Brain pericyte (primary cell): ENCODE measurements at regions not wholly inside any gene's neighbourhood (a gene's known extent, or its start where the extent isn't known, plus 50 kb on each side); places are given as distances from the start of the nearest gene placed in this dataset.

Experiments
- DNase-seq: peaks from one replicate; pipeline ENCODE4 v3.0.0-alpha.2; 2012; ENCODE audit warnings: low read depth, low spot score

DNA sequence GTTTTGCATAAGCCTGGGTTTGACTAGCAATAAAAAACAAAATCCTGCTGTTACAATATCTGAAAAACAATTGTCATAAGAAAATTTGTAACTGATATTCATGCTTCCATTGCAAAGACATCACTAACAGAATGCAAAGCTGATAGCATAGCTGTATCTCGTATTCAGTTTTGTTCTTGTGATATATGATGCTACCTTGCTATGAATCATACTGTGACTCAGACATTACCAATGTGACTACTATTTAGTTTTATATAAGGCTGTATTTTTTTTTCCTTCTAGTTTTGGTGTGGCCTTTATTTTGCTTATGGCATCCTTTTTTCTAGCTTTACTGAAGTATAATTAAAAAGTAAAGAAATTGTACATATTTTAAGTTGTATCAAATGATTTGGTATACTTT is 1381.8 kb downstream of the MRPL39 start:
- no peak for DNase-seq

DNA sequence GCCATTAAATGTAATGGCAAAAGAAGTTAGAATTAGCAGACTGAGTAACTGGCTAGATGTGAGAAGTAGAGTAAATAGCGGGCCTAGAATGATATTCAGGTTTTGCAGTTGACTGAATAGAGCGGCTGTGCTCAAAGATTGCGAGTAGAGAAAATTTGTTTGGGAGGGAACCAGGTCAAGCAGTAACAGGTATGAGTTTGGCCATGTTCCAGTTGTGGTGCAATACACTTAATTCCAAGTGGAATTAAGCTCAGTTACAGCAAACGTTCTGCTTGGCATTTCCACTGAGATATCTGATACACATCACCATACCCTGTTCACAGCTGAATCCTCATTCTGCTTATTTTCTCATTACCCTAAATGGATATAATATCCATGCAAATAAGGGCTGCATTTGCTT is 1382.9 kb downstream of the MRPL39 start:
- DNase-seq = no peak

DNA sequence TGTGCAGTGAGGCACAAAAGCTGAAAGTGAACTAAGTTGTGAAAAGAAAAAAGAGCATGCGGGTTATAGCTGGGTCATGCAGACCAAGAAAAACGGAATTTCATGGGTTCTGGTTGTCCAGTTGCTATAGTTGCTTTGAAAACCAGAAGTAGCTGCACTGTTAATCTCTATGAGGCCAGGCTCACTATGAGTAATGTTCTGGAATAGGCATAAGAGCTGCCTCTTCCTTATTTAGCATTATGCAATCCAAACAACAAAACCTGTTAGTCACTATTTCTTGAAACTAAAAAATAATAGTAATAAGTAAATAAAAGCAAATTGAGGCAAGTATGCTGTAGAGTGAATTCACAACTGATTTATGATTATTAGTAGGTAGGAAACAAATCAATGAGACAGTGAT is 1383.7 kb downstream of the MRPL39 start:
- DNase-seq = no peak

DNA sequence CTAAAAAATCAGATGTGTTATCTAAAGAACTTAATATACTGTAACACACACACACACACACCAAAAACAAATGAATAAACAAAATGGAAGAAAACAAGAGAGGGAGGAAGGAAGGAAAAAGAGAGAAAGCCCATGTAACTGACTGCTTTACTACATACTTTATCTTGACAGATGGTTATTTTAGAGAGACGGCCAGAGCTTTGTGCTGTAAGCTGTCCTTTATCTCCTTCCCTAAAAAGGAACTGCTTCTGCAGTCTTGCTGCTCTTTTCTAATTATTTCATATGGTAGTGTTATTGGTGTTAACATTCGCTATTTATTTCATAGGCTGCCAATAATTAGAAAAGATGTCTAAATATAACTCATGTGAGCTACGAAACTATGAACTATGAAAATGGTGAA is 1384.6 kb downstream of the MRPL39 start:
- DNase-seq = no peak

DNA sequence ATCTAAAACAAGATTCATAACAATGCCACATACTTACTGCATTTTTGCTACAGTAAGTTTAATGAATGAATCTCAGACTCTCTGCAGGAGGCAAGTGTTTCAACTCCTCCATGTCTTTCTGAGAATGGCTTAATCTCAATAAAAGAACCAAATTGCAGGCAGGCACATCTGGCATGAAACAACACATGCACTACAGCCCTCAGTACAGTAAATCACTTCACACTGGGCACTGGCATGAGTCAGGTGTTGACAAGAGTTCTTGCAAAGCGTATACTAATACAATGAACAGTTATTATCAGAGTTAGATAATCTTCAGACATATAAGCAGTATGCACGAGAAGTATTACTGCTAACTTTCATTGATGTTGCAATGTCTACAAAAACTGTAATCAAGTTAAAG is 1386.8 kb downstream of the MRPL39 start:
- no peak for DNase-seq

DNA sequence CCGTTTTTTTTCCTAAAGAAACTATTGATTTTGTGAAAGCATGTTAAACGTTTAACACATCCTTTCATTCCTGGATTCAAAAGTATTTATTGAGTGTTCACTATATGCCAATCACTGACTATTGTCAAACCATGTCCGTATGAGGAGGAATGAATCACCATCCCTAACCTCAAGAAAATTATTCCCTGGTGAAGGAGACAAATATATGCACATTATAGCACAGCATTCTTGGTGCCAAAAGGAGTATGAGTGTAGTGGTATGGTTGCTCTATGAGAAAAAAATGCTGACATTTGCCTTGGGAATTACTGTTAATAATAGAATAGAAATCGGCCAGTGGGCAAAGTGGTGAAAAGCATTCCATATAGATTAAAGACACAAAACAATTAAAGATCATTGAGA is 1390.1 kb downstream of the MRPL39 start:
- no peak for DNase-seq

DNA sequence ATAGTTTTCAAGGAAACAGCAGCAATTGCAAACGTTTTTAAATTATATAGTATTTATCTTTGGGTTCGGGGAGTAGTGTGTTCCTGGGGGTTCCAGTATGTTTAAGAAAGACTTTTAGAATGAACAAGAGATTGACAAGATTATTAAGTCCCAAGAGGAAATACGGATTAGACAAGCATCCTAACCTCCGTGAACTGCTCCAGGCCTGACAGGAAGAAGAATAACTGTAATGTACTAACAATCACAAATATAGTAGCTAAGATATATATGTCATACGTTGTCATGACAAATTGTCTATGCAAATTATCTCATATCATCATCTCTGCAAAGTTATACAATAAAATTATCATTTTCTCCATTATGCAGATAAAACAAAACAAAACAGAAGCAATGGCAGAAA is 1397.2 kb downstream of the MRPL39 start:
- no peak for DNase-seq

DNA sequence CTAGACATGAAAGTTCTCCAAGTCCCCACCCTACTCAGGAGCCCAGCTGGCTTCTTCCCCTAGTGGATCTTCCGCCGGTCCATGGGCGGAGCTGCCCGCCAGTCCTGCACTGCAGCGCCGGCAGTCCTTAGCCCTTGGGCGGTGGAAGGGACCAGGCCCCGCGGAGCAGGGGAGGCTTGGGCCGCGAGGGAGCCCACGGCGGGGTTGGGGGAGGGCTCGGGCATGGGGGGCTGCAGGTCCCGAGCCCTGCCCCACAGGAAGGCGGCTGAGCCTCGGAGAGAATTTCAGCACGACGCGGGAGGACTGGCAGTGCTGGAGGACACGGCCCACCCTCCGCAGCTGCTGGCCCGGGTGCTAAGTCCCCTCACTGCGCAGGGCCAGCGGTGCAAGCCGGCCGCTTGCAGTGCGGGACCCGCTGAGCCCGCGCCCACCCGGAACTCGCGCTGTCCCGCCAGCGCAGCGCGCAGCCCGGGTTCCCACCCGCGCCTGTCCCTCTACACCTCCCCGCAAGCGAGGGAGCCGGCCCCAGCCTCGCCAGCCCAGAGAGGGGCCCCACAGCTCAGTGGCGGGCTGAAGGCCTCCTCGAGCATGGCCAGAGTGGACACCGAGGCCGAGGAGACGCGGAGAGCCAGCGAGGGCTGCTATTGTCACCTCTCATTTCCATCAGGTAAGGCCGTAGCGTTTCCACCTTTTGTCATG is 1398.6 kb downstream of the MRPL39 start:
- no peak for DNase-seq

DNA sequence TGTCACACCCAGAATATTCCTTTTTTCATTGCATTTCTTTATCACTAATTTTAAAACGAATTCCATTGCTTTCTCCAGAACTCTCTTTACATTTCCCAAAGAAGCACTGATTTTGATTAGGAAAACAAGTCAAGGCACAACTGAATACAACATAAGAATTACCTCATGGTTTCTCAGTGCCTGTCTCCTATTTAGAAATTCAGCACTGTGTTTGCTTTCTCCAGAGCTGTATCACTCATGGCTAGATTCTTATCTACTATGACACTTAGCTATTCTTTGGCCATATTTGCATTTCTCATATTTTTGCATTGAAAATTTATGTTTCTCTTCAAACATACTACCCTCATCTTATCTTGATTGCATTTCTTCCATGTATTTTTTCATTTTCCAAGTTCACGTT is 1402.0 kb downstream of the MRPL39 start:
- DNase-seq = no peak

DNA sequence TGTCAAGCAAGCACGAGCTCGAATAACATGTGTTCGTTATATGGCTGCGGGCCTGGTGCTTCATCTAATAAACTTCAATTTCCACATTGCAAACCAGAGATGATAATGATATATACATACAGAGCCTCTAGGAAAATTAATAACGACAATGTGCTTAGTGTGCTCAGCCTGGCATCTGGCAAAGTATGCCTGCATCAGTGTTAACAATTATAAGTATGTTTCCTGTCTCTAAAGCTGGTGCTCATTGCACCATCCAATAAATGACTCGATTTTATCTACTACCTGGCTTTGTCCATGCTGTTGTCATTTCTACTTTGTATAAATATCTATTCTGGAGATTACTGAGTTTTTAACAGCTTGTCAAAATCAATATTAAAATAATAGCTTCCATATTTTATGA is 1402.6 kb downstream of the MRPL39 start:
- no peak for DNase-seq

DNA sequence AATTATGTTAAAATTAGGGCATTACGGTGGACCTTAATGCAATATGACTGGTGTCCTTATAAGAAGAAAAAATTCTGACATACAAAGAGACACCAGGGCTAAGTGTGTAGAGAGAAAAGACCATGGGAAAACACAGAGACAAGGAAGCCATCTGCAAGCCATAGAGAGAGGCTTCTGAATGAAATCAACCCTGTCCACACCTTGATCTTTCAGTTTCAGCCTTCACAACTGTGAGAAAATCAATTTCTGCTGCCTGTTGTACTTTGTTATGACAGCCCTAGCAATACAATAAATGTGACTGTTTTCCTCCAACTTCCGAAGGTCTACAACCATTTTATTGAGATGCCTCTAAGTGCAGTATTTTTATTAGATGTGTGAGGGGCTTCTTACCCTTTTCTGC is 1407.2 kb downstream of the MRPL39 start:
- DNase-seq = no peak

DNA sequence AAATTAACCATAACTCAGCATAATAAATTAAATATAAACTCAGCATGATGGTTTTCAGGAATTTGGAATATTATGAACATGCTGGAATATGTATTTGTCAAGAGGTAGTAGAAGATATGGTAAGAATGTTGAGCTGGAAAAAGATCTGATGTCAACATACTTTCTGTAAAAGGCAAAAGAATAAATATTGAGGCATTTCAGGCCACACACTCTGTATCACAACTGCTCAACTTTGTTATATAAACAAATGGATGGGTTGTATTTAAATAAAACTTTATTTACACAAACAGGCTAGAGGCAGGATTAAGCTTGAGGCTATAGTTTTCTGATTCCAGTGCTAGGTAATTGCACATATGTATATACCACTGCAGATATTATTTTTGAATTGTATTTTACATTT is 1409.4 kb downstream of the MRPL39 start:
- DNase-seq = no peak

DNA sequence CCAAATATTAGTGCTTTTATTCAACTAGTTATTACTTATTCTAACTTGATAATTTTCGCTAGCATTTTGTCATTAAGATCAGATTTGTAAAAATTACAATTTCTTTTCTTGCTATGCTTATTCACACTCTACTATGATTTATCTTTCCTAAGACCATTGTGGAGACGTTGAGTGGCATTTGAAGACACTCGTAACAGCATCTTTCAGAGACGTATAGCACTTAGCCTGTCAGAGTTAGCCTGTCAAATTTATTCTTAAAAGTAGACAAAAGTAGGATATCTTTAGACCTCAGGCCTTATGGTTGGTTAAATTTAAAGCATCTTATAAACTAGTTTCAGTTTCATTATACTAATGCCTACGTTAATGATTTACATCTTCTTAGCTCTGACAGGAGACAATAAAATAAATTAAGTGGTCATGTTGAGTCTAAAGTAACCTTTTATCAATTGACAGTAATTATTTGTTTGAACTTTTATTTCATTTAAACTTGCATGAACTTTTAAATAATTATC is 1410.1 kb downstream of the MRPL39 start:
- no peak for DNase-seq

DNA sequence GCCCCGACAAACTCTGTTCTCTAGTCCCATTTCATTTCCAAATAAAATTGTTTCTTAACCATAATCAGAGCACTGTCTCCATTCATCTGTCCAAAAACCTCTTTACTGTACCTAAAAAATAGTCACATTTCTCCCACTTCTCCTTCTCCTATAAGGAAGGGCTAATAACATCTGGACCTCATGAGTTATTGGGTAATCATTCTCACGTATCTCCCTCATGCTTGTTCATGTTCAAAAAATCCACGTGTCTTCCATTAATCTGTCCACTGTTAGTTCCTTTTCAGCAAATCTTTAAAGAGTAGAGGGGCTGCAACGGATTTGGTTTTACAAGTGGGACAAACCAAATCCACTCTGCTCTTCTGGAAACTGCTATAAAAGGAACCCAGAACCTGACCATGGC is 1418.8 kb downstream of the MRPL39 start:
- DNase-seq = no peak

DNA sequence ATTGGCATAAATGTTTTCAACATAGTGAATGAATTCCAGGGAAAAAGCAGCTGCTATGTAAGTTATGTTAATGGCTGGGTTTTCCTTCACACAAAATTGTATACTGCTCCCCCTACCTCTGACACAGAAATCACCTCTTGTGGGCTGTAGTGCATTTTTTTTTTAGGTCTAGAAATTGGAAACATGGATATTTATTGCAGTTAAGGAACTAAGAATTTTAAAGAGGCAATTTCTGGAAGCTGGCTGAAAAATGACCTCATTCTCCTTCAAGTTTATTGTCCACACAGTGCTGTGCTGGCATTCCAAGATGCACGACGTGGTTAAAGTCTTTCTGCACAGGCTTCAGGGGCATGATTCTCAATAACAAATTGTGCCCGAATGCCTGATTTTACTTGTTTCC is 1424.2 kb downstream of the MRPL39 start:
- DNase-seq = no peak

DNA sequence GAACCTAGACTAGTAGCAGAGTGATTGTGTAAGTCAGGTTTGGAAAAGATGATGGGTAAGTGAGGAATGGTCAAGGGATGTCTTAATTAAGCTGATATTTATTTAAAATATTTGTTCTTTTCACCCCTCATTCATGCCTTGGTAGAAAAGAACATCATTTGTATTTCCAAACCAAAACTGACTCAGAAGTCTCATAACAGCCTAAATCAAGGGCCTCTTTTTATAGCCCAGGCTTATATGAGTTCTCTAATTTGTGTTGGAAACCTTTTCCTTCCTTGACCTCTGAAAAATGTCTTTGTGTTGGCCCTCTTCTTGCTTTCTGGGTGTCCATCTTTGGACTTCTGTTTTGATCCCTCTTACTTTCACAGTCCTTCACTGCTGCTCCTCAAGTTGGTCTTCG is 1428.2 kb downstream of the MRPL39 start:
- no peak for DNase-seq

DNA sequence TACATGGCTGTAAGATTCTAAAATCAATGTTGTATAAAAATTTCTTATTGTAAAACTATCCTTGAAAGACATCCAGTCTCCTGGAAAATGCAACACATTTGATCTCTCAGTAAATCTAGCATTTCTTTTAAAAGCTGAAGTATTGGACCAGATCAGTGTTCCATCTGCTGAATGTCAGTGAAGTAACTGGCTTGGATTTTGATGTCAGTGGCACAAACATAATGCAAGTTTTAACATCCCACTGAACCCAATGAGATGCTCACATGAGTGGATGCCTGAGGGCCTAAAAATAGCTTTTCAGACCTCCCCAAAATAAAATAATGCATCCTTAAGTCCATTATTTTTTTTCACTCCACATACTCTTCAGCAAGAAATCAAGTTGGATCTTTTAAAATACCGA is 1432.2 kb downstream of the MRPL39 start:
- no peak for DNase-seq

DNA sequence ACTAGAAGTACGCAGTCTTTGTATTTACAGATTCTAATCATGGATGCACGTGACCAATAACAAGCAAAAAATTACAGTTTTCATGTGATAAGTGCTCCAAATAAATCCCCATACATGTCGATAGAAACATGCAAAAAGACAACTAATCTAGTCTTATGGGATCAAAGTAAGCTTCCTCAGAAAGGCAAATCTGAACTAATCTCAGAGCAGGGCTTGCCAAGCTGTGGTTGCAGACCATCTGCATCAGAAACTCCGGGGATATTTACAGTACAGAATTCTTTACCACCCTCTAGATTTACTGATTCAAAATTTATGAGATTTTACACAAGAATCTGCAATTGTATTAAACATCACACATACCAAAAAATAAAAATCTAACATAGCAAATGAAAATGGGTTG is 1435.5 kb downstream of the MRPL39 start:
- DNase-seq = no peak

DNA sequence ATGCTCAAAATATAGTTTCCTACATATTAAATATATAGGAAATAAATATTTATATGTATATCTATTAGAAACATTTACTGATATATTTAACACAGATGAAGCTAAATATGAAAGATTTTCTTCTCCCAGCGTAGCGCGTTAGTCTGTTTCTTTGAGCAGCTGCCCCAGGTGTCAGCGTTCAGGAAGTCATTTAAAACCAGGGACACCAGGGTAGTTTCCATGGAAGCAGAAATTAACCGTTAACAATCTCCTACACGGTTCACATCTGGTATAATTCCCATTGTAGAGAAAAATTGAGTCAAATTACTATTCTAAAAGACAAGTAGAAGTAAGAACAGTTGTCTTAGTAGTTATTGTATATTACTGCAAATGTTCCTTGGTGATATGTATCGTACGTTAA is 1443.7 kb downstream of the MRPL39 start:
- DNase-seq = no peak

DNA sequence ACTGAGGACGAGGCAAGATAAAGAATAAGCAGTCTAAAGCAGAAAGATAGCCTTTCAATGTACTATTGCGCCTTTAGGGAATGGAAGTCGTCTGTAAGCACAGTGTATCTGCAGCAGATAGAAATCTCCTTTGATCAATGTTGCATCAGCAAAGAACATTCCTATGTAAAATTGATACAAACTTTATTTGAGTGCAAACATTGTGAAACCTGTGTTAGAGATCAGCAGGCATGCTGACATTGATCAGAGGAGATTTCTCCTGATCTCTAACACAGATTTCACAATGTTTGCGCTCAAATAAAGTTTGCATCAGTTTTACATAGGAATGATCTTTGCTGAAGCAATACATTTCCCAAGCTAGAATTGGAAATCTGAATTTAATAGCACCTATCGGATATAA is 1446.8 kb downstream of the MRPL39 start:
- no peak for DNase-seq

DNA sequence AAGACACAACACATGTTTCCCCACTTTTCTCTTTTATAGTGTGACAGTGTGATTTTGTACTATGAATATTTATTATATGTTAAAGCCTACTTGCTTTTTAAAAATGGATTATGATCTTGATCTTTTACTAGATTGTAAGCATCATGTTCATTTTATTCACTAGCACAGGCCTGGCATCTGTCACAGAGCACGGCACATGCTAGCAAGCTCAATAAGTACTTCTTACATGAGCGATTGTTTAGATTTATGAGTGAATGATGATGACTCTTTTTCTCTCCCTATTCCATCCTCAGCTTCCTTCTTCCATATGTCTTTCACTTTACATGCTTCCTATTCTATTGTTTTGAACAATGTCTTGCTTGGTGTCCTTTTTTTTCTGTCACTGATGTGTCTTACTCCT is 1454.1 kb downstream of the MRPL39 start:
- no peak for DNase-seq

DNA sequence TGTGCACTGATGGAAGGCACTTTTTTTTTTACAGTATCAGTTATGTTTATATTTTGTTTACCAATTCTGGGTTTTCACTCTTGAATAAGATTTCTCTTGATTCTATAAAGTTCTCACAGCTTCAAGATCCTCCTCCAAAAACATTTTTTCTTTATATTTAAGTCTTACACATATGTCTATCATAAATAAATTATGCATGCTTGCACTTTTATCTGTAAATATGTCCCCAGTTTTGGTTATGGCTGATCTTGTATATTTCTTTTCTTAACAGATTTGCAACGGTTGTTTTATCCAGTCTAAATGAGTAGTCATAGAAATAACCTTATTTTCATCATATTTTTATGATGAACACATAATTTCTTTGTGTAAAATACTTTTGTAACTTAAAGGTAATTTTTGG is 1456.5 kb downstream of the MRPL39 start:
- DNase-seq = no peak

DNA sequence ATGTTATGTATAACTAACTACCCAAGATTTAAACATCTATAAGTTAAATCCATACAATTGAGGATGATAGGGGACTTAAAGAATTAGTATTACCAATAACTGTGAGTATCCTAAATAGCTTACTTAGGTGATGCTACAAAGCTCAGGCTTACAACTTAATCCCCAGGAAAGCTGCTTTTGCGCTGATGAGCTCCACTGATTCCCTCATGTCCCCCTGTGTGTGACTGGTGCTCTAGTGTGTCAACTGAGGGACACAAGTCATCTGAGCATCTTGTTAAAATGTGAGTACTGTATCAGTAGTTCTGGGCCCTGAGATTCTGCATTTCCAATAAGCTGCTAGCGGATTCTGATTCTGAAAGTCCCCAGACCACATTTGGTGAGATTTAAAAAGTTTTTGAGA is 1458.8 kb downstream of the MRPL39 start:
- no peak for DNase-seq

DNA sequence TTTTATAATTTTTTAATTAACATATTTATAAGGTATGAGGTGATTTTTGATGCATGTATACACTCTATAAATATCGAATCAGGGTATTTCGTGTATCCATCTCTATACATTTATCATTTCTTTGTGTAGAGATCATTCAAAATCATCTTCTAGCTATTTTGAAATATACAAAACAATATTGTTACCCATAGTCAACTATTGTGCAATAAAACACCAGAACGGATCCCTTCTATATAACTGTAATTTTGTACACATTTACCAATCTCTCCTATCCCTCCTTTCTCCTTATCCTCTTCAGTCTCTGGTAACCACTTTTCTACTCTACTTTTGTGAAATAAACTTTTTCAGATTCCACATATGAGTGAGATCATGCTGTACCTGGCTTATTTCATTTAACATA is 1459.6 kb downstream of the MRPL39 start:
- DNase-seq = no peak
